ENCODE measurements at regions not wholly inside any gene's neighbourhood (a gene's known extent, or its start where the extent isn't known, plus 50 kb on each side); places are given as distances from the start of the nearest gene placed in this dataset.

- Histone ChIP-seq H3K27ac (no peak overlapping the region), H3K4me3 (no peak overlapping the region)
Measured at GRCh38 chr4:60750962-60751361, 449.2 kb upstream of the ADGRL3 start.

- Histone ChIP-seq H3K27ac (no peak overlapping the region), H3K4me3 (no peak overlapping the region)
Measured at GRCh38 chr4:60757986-60758680, 442.0 kb upstream of the ADGRL3 start.

- no peak overlapping the region for H3K4me3 ChIP-seq
- H3K27ac ChIP-seq: no peak overlapping the region
Measured at GRCh38 chr4:60759518-60760245, 440.4 kb upstream of the ADGRL3 start.

GRCh38 chr4:60780874-60781273, 419.3 kb upstream of the ADGRL3 start:
- Histone ChIP-seq H3K4me3 (no peak overlapping the region), H3K27ac (no peak overlapping the region)

DNA sequence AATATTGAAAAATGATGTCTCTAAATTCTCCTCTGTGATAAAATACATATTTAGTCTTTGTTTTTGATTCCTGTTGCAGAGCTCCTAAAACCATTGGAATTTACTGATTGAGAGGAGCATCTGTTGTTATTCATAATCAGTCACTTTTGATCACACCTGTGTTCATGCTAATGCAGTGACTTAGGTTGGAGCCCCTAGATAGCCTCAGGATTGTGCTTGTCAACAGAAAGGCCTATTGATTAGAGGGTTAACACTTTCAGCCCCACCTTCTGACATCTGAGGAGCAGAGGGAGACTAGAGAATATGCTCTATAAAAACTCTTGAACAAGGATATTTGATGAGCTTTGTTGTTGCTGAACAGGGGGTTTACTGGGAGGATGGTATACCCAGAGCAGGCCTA, 409.5 kb upstream of the ADGRL3 start:
- H3K27ac ChIP-seq: no peak overlapping the region
- no peak overlapping the region for H3K4me3 ChIP-seq

DNA sequence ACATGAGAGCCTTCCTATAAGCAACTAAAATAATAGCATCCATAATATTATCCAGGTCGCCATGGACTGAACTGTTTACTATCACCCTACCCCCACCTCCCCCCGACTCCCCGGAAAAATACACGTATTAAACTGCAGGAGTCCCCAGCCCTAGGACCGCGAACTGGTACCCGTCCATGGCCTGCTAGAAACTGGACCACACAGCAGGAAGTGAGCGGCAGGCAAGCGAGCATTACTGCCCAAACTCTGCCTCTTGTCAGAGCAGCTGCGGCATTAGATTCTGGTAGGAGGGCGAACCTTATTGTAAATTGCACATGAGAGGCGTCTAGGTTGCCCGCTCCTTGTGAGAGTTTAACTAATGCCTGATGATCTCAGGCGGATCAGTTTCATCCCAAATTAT, 405.8 kb upstream of the ADGRL3 start:
- no peak overlapping the region for H3K27ac ChIP-seq
- no peak overlapping the region for H3K4me3 ChIP-seq

- H3K27ac ChIP-seq: no peak overlapping the region
- no peak overlapping the region for H3K4me3 ChIP-seq
Measured at GRCh38 chr4:60799214-60799613, 400.9 kb upstream of the ADGRL3 start.

DNA sequence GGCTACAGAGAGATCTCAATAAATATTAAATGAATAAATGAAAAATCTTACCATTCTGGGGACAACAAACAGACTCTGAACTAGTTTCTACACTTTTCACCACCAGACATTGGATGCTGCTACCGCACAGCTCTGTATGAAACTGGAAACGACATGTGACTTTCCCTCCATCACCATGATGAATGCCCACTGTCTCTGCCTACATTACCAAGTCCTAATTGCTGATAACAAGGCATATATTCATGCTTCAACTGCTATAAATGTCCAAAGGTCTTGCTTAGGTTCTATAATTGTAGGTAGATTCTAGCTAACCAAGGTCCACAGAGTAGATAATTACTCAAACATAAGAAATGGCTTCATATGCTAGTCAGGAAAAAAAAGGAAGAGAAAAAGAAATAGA, 399.4 kb upstream of the ADGRL3 start:
- Histone ChIP-seq H3K27ac (no peak overlapping the region), H3K4me3 (no peak overlapping the region)

GRCh38 chr4:60805500-60806313, 394.4 kb upstream of the ADGRL3 start:
- Histone ChIP-seq H3K4me3 (no peak overlapping the region), H3K27ac (no peak overlapping the region)

GRCh38 chr4:60808726-60809485, 391.2 kb upstream of the ADGRL3 start:
- Histone ChIP-seq H3K4me3 (no peak overlapping the region), H3K27ac (no peak overlapping the region)

GRCh38 chr4:60809486-60809800, 390.7 kb upstream of the ADGRL3 start:
- Histone ChIP-seq H3K27ac (no peak overlapping the region), H3K4me3 (no peak overlapping the region)

GRCh38 chr4:60812811-60813210, 387.3 kb upstream of the ADGRL3 start:
- no peak overlapping the region for H3K4me3 ChIP-seq
- H3K27ac ChIP-seq: no peak overlapping the region

DNA sequence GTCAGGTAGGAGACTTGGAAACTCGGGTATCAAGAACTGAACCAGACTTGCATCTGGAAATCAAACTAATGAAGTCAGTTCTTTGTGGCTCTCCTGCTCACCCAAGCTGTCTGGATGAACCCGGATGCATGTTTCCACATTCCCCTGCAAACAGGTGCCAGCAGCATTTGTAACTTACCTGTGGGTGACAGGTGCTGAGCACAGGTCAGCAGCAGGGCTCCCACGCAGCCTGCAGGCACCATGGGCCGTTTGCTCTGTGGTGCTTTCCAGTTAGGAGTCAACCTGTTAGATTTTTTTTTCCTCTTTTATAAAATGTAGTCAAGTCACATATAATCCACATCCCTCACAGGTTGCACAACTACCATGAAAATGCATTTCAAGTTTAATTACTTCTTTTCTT, 385.6 kb upstream of the ADGRL3 start:
- no peak overlapping the region for H3K27ac ChIP-seq
- no peak overlapping the region for H3K4me3 ChIP-seq

- Histone ChIP-seq H3K27ac (no peak overlapping the region), H3K4me3 (no peak overlapping the region)
Measured at GRCh38 chr4:60817609-60818008, 382.5 kb upstream of the ADGRL3 start.

GRCh38 chr4:60822986-60823385, 377.1 kb upstream of the ADGRL3 start:
- Histone ChIP-seq H3K4me3 (no peak overlapping the region), H3K27ac (no peak overlapping the region)

DNA sequence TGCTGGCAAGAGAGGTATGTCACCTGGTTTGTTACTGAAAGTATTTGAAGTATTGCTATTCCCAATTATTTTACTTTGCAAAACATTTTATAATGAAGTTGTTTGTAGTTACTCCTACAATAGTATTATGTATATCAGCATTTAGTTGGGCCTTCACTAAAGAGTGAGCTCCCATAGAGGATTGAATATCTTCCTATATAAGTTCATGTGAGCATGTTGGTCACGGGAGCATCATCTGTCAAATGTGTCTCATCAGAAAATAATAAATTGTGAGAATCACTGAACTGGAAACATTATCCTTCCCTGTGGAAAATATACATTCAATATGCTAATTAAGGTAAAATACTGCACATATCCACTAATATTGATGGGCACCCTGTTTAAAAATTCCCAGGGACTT, 360.1 kb upstream of the ADGRL3 start:
- Histone ChIP-seq H3K4me3 (no peak overlapping the region), H3K27ac (no peak overlapping the region)

GRCh38 chr4:60846678-60847077, 353.4 kb upstream of the ADGRL3 start:
- H3K27ac ChIP-seq: no peak overlapping the region
- no peak overlapping the region for H3K4me3 ChIP-seq

DNA sequence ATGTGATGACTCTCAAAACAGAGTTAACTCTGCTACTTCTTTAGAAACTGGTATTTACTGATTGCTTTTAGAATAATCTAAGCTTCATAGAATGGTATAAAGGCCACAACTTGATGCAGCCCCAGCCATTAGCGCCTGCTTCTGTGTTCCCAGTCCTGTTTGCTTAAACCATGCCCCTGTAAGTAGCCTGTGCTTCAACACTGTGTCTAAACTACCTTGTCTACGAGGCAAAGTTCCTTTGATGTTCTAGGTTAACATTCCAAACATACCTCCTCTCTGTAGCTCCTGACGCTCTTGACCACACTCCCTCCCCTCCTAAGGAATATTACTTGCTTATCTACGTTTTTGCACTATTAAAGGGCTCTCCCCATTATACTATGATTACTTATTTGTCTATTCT, 352.5 kb upstream of the ADGRL3 start:
- Histone ChIP-seq H3K4me3 (no peak overlapping the region), H3K27ac (no peak overlapping the region)

GRCh38 chr4:60857130-60857753, 342.9 kb upstream of the ADGRL3 start:
- Histone ChIP-seq H3K4me3 (no peak overlapping the region), H3K27ac (no peak overlapping the region)

DNA sequence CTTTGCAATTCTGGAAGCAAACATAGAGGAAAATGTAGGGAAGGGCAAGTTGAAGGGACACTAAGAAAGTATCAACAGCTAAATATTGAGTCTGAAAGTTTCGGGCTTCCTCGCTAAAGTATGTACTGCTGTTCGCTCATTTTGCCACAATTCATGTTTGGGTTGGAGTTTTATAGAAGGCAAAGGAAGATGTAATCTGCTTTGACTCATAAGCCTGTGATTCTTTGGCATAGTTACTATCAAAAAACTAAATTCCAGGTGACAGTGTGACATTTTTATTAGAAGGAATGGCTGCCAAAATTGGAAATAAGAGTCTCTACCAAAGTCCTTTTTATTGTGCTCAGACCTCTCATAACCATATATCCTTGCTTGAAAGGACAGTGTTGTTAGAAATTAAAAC, 336.7 kb upstream of the ADGRL3 start:
- Histone ChIP-seq H3K4me3 (no peak overlapping the region), H3K27ac (no peak overlapping the region)

Measured in skin epidermis (tissue), 12 donors.